Right lobe of liver (tissue), 4 donors: ENCODE measurements at regions not wholly inside any gene's neighbourhood (a gene's known extent, or its start where the extent isn't known, plus 50 kb on each side); places are given as distances from the start of the nearest gene placed in this dataset.

ENCODE experiments used
- POLR2A ChIP-seq: fragments of 450-650 bp; IDR thresholded peaks from one replicate; pipeline ENCODE4 v1.6.1; 2017; ENCODE audit warnings: antibody characterized with exemption, mild to moderate bottlenecking
- TF ChIP-seq, protein P1 (sequence below), 4 donors: fragments of 200-600 bp in 3 of 4; fragments of 450-650 bp in 1 of 4; IDR thresholded peaks; one replicate each; pipeline versions ENCODE4 v1.5.1 to v1.8.0; 2016 to 2022; ENCODE audit warnings: antibody characterized with exemption in 4 of 4, mild to moderate bottlenecking in 2 of 4
- donor health status: DM: no; HTN: no; CAD: no.
- donor health status: DM: no; HTN: no; CAD: no.
- donor health status: DM: no; HTN: yes; CAD: no.

DNA sequence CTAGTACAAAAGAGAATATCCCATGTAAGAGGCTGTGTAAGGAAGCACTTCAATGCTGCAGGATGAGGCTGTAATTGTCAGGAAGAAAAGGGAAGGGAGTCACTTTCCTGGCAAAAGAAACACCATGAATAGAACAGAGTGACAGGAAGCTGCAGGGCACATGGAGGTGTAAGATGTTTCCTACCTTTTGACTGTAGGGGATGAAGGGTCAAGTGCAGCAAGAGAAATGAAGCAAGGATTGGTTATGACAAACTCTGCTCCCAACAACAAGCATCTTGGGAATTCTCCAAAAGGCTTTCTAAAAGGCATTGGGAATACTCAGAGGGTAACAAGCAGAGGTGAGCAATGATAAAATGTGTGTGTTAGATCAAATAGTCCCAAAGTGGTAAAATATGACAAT lies 74.3 kb upstream of the NPY2R start:
- TF ChIP-seq, protein P1, sequence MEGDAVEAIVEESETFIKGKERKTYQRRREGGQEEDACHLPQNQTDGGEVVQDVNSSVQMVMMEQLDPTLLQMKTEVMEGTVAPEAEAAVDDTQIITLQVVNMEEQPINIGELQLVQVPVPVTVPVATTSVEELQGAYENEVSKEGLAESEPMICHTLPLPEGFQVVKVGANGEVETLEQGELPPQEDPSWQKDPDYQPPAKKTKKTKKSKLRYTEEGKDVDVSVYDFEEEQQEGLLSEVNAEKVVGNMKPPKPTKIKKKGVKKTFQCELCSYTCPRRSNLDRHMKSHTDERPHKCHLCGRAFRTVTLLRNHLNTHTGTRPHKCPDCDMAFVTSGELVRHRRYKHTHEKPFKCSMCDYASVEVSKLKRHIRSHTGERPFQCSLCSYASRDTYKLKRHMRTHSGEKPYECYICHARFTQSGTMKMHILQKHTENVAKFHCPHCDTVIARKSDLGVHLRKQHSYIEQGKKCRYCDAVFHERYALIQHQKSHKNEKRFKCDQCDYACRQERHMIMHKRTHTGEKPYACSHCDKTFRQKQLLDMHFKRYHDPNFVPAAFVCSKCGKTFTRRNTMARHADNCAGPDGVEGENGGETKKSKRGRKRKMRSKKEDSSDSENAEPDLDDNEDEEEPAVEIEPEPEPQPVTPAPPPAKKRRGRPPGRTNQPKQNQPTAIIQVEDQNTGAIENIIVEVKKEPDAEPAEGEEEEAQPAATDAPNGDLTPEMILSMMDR (IDR thresholded peaks at IDR 0.05), result no peak
- TF ChIP-seq POLR2A, result no peak
